Right lobe of liver (tissue), 6 donors: ENCODE measurements at regions not wholly inside any gene's neighbourhood (a gene's known extent, or its start where the extent isn't known, plus 50 kb on each side); places are given as distances from the start of the nearest gene placed in this dataset.

Experiments
- ATAC-seq, 4 donors: fragments of 200-7000 bp; cut with Tn5 transposase; one replicate each; pipeline ENCODE4 v1.9.1; 2020; ENCODE audit warnings: mild to moderate bottlenecking in 4 of 4, moderate library complexity in 4 of 4
- DNase-seq, 3 donors: peaks; one replicate each; pipeline ENCODE4 v3.0.0-alpha.2; 2020
- H3K27ac ChIP-seq, 3 donors: fragments of 200-600 bp; one replicate each; pipeline ENCODE4 v1.8.0; 2022
- H3K27me3 ChIP-seq, 2 donors: fragments of 200-600 bp; one replicate each; pipeline ENCODE4 v1.8.0; 2022
- H3K36me3 ChIP-seq, 4 donors: fragments of 200-600 bp; sonication (generic) in 1 of 4; one replicate each; pipeline versions ENCODE4 v1.5.1 to v1.8.0; 2017 to 2022; ENCODE audit warnings: control low read depth in 1 of 4
- H3K4me1 ChIP-seq, 4 donors: fragments of 200-600 bp; sonication (generic) in 1 of 4; one replicate each; pipeline versions ENCODE4 v1.5.1 to v1.8.0; 2017 to 2022; ENCODE audit warnings: control low read depth in 1 of 4
- H3K4me3 ChIP-seq, 3 donors: fragments of 200-600 bp; one replicate each; pipeline ENCODE4 v1.8.0; 2022
- H3K9me3 ChIP-seq, 4 donors: fragments of 200-600 bp; sonication (generic) in 1 of 4; one replicate each; pipeline versions ENCODE4 v1.5.1 to v1.8.0; 2017 to 2022; ENCODE audit warnings: control low read depth in 1 of 4
- CTCF ChIP-seq, 4 donors: fragments of 200-600 bp in 3 of 4; fragments of 450-650 bp in 1 of 4; IDR thresholded peaks; one replicate each; pipeline versions ENCODE4 v1.5.1 to v1.8.0; 2016 to 2022; ENCODE audit warnings: antibody characterized with exemption in 4 of 4, mild to moderate bottlenecking in 2 of 4
- POLR2A ChIP-seq: fragments of 450-650 bp; IDR thresholded peaks from one replicate; pipeline ENCODE4 v1.6.1; 2017; ENCODE audit warnings: antibody characterized with exemption, mild to moderate bottlenecking
- WGBS: methylation state at CpG from one replicate; pipeline ENCODE4 v1.1.6; 2018; ENCODE audit warnings: low coverage, low lambda C conversion rate; ENCODE audit not compliant: insufficient coverage; ENCODE audit errors: missing lambda C conversion rate; 5-methylcytosine and 5-hydroxymethylcytosine counted together
- intact Hi-C, 2 donors: fragments of 100-400 bp; cut with DNase I; formaldehyde crosslinking; loops; one replicate each; pipeline versions ENCODE4 v1.11.2 to v1.14.1; 2022
- donor health status: DM: no; HTN: yes; CAD: no.
- donor health status: DM: no; HTN: no; CAD: no.
- donor health status: DM: no; HTN: no; CAD: no.
- donor health status: DM: no; HTN: yes; CAD: no.
- donor health status: DM: no; HTN: yes; CAD: no.

GRCh38 chr4:156230176-156230575 lies 276.5 kb upstream of the CTSO start:
- Histone ChIP-seq H3K4me1 (no peaks in the 10 kb centered on the region), H3K4me3 (no peak overlapping the region), H3K9me3 (no peaks in the 10 kb centered on the region), H3K27me3 (no peaks in the 10 kb centered on the region), H3K36me3 (no peaks in the 10 kb centered on the region), H3K27ac (no peak overlapping the region)
- 43% methylated on average over 1 of the region's 1 CpG for WGBS
- no peak for DNase-seq
- ATAC-seq: no peak
- intact Hi-C loops: no loop called here
- TF ChIP-seq POLR2A: no peak
- no peak for TF ChIP-seq CTCF (IDR thresholded peaks at IDR 0.05)

DNA sequence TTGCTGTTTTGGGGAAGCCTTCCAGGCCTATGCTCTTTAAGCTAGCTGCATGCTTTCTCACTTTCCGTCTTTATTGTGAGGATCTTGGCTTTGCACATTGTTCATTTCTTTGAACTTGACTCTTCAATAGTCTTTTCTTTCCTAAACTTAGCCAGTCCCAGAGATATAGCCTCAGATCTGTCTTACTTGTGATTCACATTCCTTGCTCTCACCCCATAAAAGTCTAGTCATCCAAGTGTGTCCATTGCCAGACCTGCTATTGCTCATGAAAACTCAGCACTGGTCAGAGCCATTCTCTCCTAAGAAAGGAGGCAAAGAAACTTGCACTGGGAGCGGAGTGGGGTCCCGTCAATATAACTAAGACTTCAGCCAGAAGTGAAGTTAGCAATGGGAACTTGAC lies 275.0 kb upstream of the CTSO start:
- H3K27ac ChIP-seq: no peak overlapping the region
- TF ChIP-seq CTCF (IDR thresholded peaks at IDR 0.05): no peak
- no peak for TF ChIP-seq POLR2A
- no peak overlapping the region for H3K4me3 ChIP-seq
- no peaks in the 10 kb centered on the region for H3K4me1 ChIP-seq
- DNase-seq (no peak), ATAC-seq (no peak)
- 88% methylated on average over 3 of the region's 3 CpGs for WGBS
- H3K27me3 ChIP-seq: no peaks in the 10 kb centered on the region
- no peaks in the 10 kb centered on the region for H3K36me3 ChIP-seq
- intact Hi-C loops: no loop called here
- no peaks in the 10 kb centered on the region for H3K9me3 ChIP-seq

DNA sequence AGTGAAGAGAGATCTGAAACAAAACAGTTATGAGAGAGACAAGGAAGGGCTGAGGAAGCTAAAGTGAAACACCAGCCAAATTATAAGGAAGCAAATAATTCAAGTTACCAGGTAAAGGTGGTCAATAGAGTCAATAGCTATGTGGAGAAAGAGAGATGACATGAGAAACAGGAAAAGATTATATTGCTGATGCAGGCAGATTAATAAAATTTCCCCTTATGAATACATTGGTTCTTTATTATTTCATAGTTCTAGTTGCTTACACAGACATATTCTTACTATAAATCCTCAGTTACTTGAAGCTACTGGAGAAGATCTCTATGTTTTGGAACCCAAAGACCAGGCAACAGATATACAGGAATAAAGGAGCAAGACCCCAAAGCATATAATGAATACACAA lies 273.7 kb upstream of the CTSO start:
- Histone ChIP-seq H3K9me3 (no peaks in the 10 kb centered on the region), H3K36me3 (no peaks in the 10 kb centered on the region), H3K27me3 (no peaks in the 10 kb centered on the region), H3K4me3 (no peak overlapping the region), H3K4me1 (no peaks in the 10 kb centered on the region), H3K27ac (no peak overlapping the region)
- intact Hi-C loops: no loop called here
- no peak for TF ChIP-seq CTCF (IDR thresholded peaks at IDR 0.05)
- no peak for TF ChIP-seq POLR2A
- no peak for DNase-seq
- ATAC-seq: no peak

- H3K4me3 ChIP-seq: no peak overlapping the region
- intact Hi-C loops: no loop called here
- no peak for DNase-seq
- no peak overlapping the region for H3K27ac ChIP-seq
- no peaks in the 10 kb centered on the region for H3K4me1 ChIP-seq
- TF ChIP-seq CTCF (IDR thresholded peaks at IDR 0.05) (no peak), POLR2A (no peak)
- H3K9me3 ChIP-seq: no peaks in the 10 kb centered on the region
- WGBS: 68% methylated on average over 2 of the region's 2 CpGs
- no peaks in the 10 kb centered on the region for H3K27me3 ChIP-seq
- no peaks in the 10 kb centered on the region for H3K36me3 ChIP-seq
- no peak for ATAC-seq
Observed at GRCh38 chr4:156223985-156224384, 270.3 kb upstream of the CTSO start.

- no peak overlapping the region for H3K27ac ChIP-seq
- DNase-seq (no peak), ATAC-seq (no peak)
- no peaks in the 10 kb centered on the region for H3K9me3 ChIP-seq
- no peaks in the 10 kb centered on the region for H3K27me3 ChIP-seq
- WGBS: 41% methylated on average over 1 of the region's 1 CpG
- intact Hi-C loops: no loop called here
- H3K4me3 ChIP-seq: no peak overlapping the region
- TF ChIP-seq CTCF (IDR thresholded peaks at IDR 0.05): no peak
- no peak for TF ChIP-seq POLR2A
- no peaks in the 10 kb centered on the region for H3K36me3 ChIP-seq
- H3K4me1 ChIP-seq: no peaks in the 10 kb centered on the region
Observed at GRCh38 chr4:156217236-156217635, 263.6 kb upstream of the CTSO start.
